Nephron (organoid): ENCODE measurements at regions not wholly inside any gene's neighbourhood (a gene's known extent, or its start where the extent isn't known, plus 50 kb on each side); places are given as distances from the start of the nearest gene placed in this dataset.

Source experiments
- H3K27ac Mint-ChIP-seq, 3 experiments: 2 replicates each; pipeline ENCODE4 v1.8.0; 2020; ENCODE audit warnings: mixed read lengths in 3 of 3, mild to moderate bottlenecking in 2 of 3, moderate library complexity in 1 of 3
- H3K27me3 Mint-ChIP-seq: 2 replicates; pipeline ENCODE4 v1.8.0; 2021; ENCODE audit warnings: low read depth, mild to moderate bottlenecking, moderate library complexity, mixed read lengths
- H3K36me3 Mint-ChIP-seq: 2 replicates; pipeline ENCODE4 v1.8.0; 2020; ENCODE audit warnings: low read depth, mixed read lengths
- H3K4me1 Mint-ChIP-seq: 2 replicates; pipeline ENCODE4 v1.8.0; 2020; ENCODE audit warnings: mixed read lengths
- H3K4me3 Mint-ChIP-seq, 3 experiments: 2 replicates each; pipeline ENCODE4 v1.8.0; 2020; ENCODE audit warnings: mild to moderate bottlenecking in 3 of 3, mixed read lengths in 3 of 3, moderate library complexity in 2 of 3
- H3K9me3 Mint-ChIP-seq: 2 replicates; pipeline ENCODE4 v1.8.0; 2020; ENCODE audit warnings: mixed read lengths
- CTCF ChIP-seq, 3 experiments: fragments of 200-600 bp; sonication (generic); IDR thresholded peaks; one replicate each; pipeline ENCODE4 v1.5.0; 2021; ENCODE audit warnings: antibody characterized with exemption in 3 of 3; ENCODE audit not compliant: unreplicated experiment in 3 of 3

- Mint-ChIP-seq H3K36me3 (no peaks in the 10 kb centered on the region), H3K4me1 (peaks cover 15% of the 10 kb centered on the region), H3K9me3 (no peaks in the 10 kb centered on the region), H3K4me3 (no peak overlapping the region), H3K27ac (peak overlapping the region in 2 of 3 experiments; percentile 18 to 30), H3K27me3 (no peaks in the 10 kb centered on the region)
- TF ChIP-seq CTCF (IDR thresholded peaks at IDR 0.05; ENCODE audit: unreplicated experiment in 3 of 3) = no peak
These were observed 319.9 kb upstream of the DACH1 start for GRCh38 chr13:72186730-72187422.

GRCh38 chr13:72185776-72186175 lies 318.8 kb upstream of the DACH1 start:
- H3K27ac Mint-ChIP-seq = peak overlapping the region in 2 of 3 experiments; percentile 44 to 47
- no peaks in the 10 kb centered on the region for H3K36me3 Mint-ChIP-seq
- no peak for TF ChIP-seq CTCF (IDR thresholded peaks at IDR 0.05; ENCODE audit: unreplicated experiment in 3 of 3)
- no peak overlapping the region for H3K4me3 Mint-ChIP-seq
- H3K9me3 Mint-ChIP-seq = no peaks in the 10 kb centered on the region
- peaks cover 15% of the 10 kb centered on the region for H3K4me1 Mint-ChIP-seq
- H3K27me3 Mint-ChIP-seq = no peaks in the 10 kb centered on the region

- Mint-ChIP-seq H3K27me3 (no peaks in the 10 kb centered on the region), H3K9me3 (no peaks in the 10 kb centered on the region), H3K27ac (no peak overlapping the region), H3K36me3 (no peaks in the 10 kb centered on the region), H3K4me3 (no peak overlapping the region), H3K4me1 (peaks cover 9% of the 10 kb centered on the region)
- no peak for TF ChIP-seq CTCF (IDR thresholded peaks at IDR 0.05; ENCODE audit: unreplicated experiment in 3 of 3)
These were observed 314.7 kb upstream of the DACH1 start for GRCh38 chr13:72181661-72182060.

- Mint-ChIP-seq H3K4me3 (no peak overlapping the region), H3K27me3 (no peaks in the 10 kb centered on the region), H3K9me3 (no peaks in the 10 kb centered on the region), H3K27ac (no peak overlapping the region), H3K4me1 (peaks cover 3% of the 10 kb centered on the region), H3K36me3 (no peaks in the 10 kb centered on the region)
- no peak for TF ChIP-seq CTCF (IDR thresholded peaks at IDR 0.05; ENCODE audit: unreplicated experiment in 3 of 3)
These were observed 313.4 kb upstream of the DACH1 start for GRCh38 chr13:72180253-72180952.

GRCh38 chr13:72174549-72174948 lies 307.5 kb upstream of the DACH1 start:
- Mint-ChIP-seq H3K4me3 (no peak overlapping the region), H3K27ac (no peak overlapping the region), H3K27me3 (no peaks in the 10 kb centered on the region), H3K4me1 (no peaks in the 10 kb centered on the region), H3K9me3 (no peaks in the 10 kb centered on the region), H3K36me3 (no peaks in the 10 kb centered on the region)
- no peak for TF ChIP-seq CTCF (IDR thresholded peaks at IDR 0.05; ENCODE audit: unreplicated experiment in 3 of 3)

GRCh38 chr13:72170571-72170970 lies 303.6 kb upstream of the DACH1 start:
- H3K27me3 Mint-ChIP-seq = peaks cover 3% of the 10 kb centered on the region
- no peak overlapping the region for H3K27ac Mint-ChIP-seq

More at GRCh38 chr13:72170571-72170970, 303.6 kb upstream of the DACH1 start:
- no peak overlapping the region for H3K4me3 Mint-ChIP-seq
- no peaks in the 10 kb centered on the region for H3K9me3 Mint-ChIP-seq
- no peak for TF ChIP-seq CTCF (IDR thresholded peaks at IDR 0.05; ENCODE audit: unreplicated experiment in 3 of 3)
- H3K36me3 Mint-ChIP-seq = no peaks in the 10 kb centered on the region
- no peaks in the 10 kb centered on the region for H3K4me1 Mint-ChIP-seq
